HG03460 (cell line): ENCODE measurements at regions not wholly inside any gene's neighbourhood (a gene's known extent, or its start where the extent isn't known, plus 50 kb on each side); places are given as distances from the start of the nearest gene placed in this dataset.

Experiments used
- ATAC-seq: cut with Tn5 transposase; IDR thresholded peaks from one replicate; pipeline ENCODE4 v1.9.1; 2021; ENCODE audit not compliant: unreplicated experiment

GRCh38 chr4:1543561-1543960 lies 137.3 kb upstream of the NKX1-1 start:
- no peak for ATAC-seq

- no peak for ATAC-seq
These were observed 136.5 kb upstream of the NKX1-1 start for GRCh38 chr4:1542516-1543320.

GRCh38 chr4:1542226-1542490 lies 135.9 kb upstream of the NKX1-1 start:
- no peak for ATAC-seq

GRCh38 chr4:1541449-1542225 lies 135.4 kb upstream of the NKX1-1 start:
- ATAC-seq: no peak

GRCh38 chr4:1540601-1541375 lies 134.5 kb upstream of the NKX1-1 start:
- ATAC-seq: no peak

- ATAC-seq: no peak
These were observed 133.8 kb upstream of the NKX1-1 start for GRCh38 chr4:1539859-1540600.

GRCh38 chr4:1538941-1539772 lies 132.9 kb upstream of the NKX1-1 start:
- ATAC-seq: no peak

GRCh38 chr4:1538096-1538410 lies 131.8 kb upstream of the NKX1-1 start:
- no peak for ATAC-seq

- no peak for ATAC-seq
These were observed 131.3 kb upstream of the NKX1-1 start for GRCh38 chr4:1537410-1538095.

- ATAC-seq: no peak
These were observed 130.6 kb upstream of the NKX1-1 start for GRCh38 chr4:1536579-1537409.

- no peak for ATAC-seq
These were observed 129.8 kb upstream of the NKX1-1 start for GRCh38 chr4:1535926-1536578.

- no peak for ATAC-seq
These were observed 128.8 kb upstream of the NKX1-1 start for GRCh38 chr4:1534876-1535526.

GRCh38 chr4:1534095-1534872 lies 128.0 kb upstream of the NKX1-1 start:
- ATAC-seq: no peak

- no peak for ATAC-seq
These were observed 127.3 kb upstream of the NKX1-1 start for GRCh38 chr4:1533501-1534064.

- no peak for ATAC-seq
These were observed 126.5 kb upstream of the NKX1-1 start for GRCh38 chr4:1532549-1533395.
